Trophoblast cell (in vitro differentiated cells and primary cell): ENCODE measurements at regions not wholly inside any gene's neighbourhood (a gene's known extent, or its start where the extent isn't known, plus 50 kb on each side); places are given as distances from the start of the nearest gene placed in this dataset.

ENCODE experiments used
- DNase-seq, 2 donors: peaks; one replicate each; pipeline ENCODE4 v3.0.0-alpha.2; 2016
- H2AFZ ChIP-seq: 2 replicates; pipeline ENCODE4 v1.6.1; 2013; ENCODE audit warnings: low read length, moderate library complexity, mild to moderate bottlenecking; ENCODE audit not compliant: insufficient read depth, poor library complexity
- H2AK5ac ChIP-seq: 2 replicates; pipeline ENCODE4 v1.6.1; 2013; ENCODE audit warnings: mild to moderate bottlenecking, low read length
- H2BK120ac ChIP-seq: 2 replicates; pipeline ENCODE4 v1.6.1; 2013; ENCODE audit warnings: low read length, mild to moderate bottlenecking, moderate library complexity; ENCODE audit not compliant: insufficient read depth, poor library complexity
- H2BK12ac ChIP-seq: 2 replicates; pipeline ENCODE4 v1.6.1; 2013; ENCODE audit warnings: mild to moderate bottlenecking, low read length, moderate library complexity
- H2BK5ac ChIP-seq: 2 replicates; pipeline ENCODE4 v1.6.1; 2013; ENCODE audit warnings: low read length, low read depth, moderate library complexity, mild to moderate bottlenecking; ENCODE audit not compliant: poor library complexity
- H3K14ac ChIP-seq: 2 replicates; pipeline ENCODE4 v1.6.1; 2013; ENCODE audit warnings: mild to moderate bottlenecking, low read length
- H3K18ac ChIP-seq: 2 replicates; pipeline ENCODE4 v1.6.1; 2013; ENCODE audit warnings: mild to moderate bottlenecking, low read length
- H3K23ac ChIP-seq: 2 replicates; pipeline ENCODE4 v1.6.1; 2013; ENCODE audit warnings: low read length
- H3K27ac ChIP-seq: 2 replicates; pipeline ENCODE4 v1.5.1; 2013; ENCODE audit warnings: low read depth, mild to moderate bottlenecking, inconsistent platforms, low read length, moderate library complexity
- H3K27me3 ChIP-seq: 2 replicates; pipeline ENCODE4 v1.6.1; 2013; ENCODE audit warnings: inconsistent platforms, mild to moderate bottlenecking, low read length, moderate library complexity; ENCODE audit not compliant: insufficient read depth
- H3K36me3 ChIP-seq, 2 experiments: 1 replicate in 1 of 2; 2 replicates in 1 of 2; pipeline ENCODE4 v1.6.1; 2013; ENCODE audit warnings: low read length in 2 of 2, mild to moderate bottlenecking in 2 of 2, moderate library complexity in 1 of 2; ENCODE audit not compliant: insufficient read depth in 2 of 2, control insufficient read depth in 1 of 2
- H3K4ac ChIP-seq: 2 replicates; pipeline ENCODE4 v1.6.1; 2013; ENCODE audit warnings: low read depth, mild to moderate bottlenecking, low read length, moderate library complexity
- H3K4me1 ChIP-seq, 2 experiments: 1 replicate in 1 of 2; 2 replicates in 1 of 2; pipeline ENCODE4 v1.6.1; 2013; ENCODE audit warnings: low read length in 2 of 2, mild to moderate bottlenecking in 2 of 2, moderate library complexity in 1 of 2; ENCODE audit not compliant: insufficient read depth in 2 of 2, control insufficient read depth in 1 of 2
- H3K4me2 ChIP-seq: 2 replicates; pipeline ENCODE4 v1.6.1; 2013; ENCODE audit warnings: inconsistent platforms, mild to moderate bottlenecking, low read length, moderate library complexity
- H3K4me3 ChIP-seq: 2 replicates; pipeline ENCODE4 v1.5.1; 2013; ENCODE audit warnings: mild to moderate bottlenecking, low read depth, low read length, inconsistent platforms
- H3K79me1 ChIP-seq: one replicate; pipeline ENCODE4 v1.6.1; 2013; ENCODE audit warnings: low read length
- H3K79me2 ChIP-seq: 2 replicates; pipeline ENCODE4 v1.6.1; 2013; ENCODE audit warnings: low read length, mild to moderate bottlenecking; ENCODE audit not compliant: control insufficient read depth, insufficient read depth, poor library complexity
- H3K9ac ChIP-seq: 2 replicates; pipeline ENCODE4 v1.6.1; 2013; ENCODE audit warnings: mild to moderate bottlenecking, low read length
- H3K9me3 ChIP-seq: 2 replicates; pipeline ENCODE4 v1.6.1; 2013; ENCODE audit warnings: low read depth, mild to moderate bottlenecking, control low read depth, inconsistent platforms, low read length; ENCODE audit not compliant: insufficient read depth
- H4K12ac ChIP-seq: 2 replicates; pipeline ENCODE4 v1.6.1; 2013; ENCODE audit warnings: low read depth, mild to moderate bottlenecking, low read length, moderate library complexity
- H4K8ac ChIP-seq: 2 replicates; pipeline ENCODE4 v1.6.1; 2013; ENCODE audit warnings: low read depth, mild to moderate bottlenecking, low read length, moderate library complexity
- H4K91ac ChIP-seq: one replicate; pipeline ENCODE4 v1.6.1; 2013; ENCODE audit warnings: low read depth, mild to moderate bottlenecking, low read length, moderate library complexity
- WGBS: extraction: QIAGEN DNeasy Blood & Tissue Kit; methylation state at CpG from one replicate; pipeline ENCODE4 v1.1.7; 2013; ENCODE audit warnings: missing lambda C conversion rate; ENCODE audit not compliant: insufficient read length, insufficient coverage; ENCODE audit errors: extremely low coverage; 5-methylcytosine and 5-hydroxymethylcytosine counted together

DNA sequence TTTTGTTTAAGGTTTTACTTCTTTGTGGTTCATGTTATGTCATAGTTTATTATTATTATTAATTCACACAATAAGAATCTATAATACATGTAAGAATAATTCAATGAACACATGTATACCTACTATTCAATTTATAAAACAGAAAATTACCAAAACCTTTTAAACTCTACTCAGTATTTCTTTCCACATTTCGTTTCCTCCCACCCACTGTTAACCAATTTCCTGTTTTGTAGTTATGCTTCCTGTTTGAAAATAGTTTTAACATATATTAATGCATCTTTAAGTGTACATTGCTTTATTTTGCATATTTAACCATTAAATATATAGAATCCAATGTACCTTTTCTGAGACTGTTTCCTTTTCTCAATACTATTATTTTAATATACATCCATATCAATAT, 397.9 kb upstream of the SPTLC3 start:
- Histone ChIP-seq H2AK5ac (no peak overlapping the region), H3K27me3 (no peaks in the 10 kb centered on the region), H2BK120ac (no peak overlapping the region), H3K4me1 (no peaks in the 10 kb centered on the region), H3K23ac (no peak overlapping the region), H3K14ac (no peak overlapping the region), H3K18ac (no peak overlapping the region), H4K91ac (no peak overlapping the region), H3K9ac (no peak overlapping the region), H3K4me3 (no peak overlapping the region), H4K12ac (no peak overlapping the region), H4K8ac (no peak overlapping the region), H2AFZ (no peak overlapping the region), H2BK12ac (no peak overlapping the region), H3K36me3 (no peaks in the 10 kb centered on the region), H3K4ac (no peak overlapping the region), H3K79me1 (no peaks in the 10 kb centered on the region), H3K9me3 (no peaks in the 10 kb centered on the region), H3K4me2 (no peak overlapping the region), H2BK5ac (no peak overlapping the region), H3K27ac (no peak overlapping the region), H3K79me2 (no peaks in the 10 kb centered on the region)
- DNase-seq: no peak
- WGBS: 100% methylated on average over 1 of the region's 1 CpG

DNA sequence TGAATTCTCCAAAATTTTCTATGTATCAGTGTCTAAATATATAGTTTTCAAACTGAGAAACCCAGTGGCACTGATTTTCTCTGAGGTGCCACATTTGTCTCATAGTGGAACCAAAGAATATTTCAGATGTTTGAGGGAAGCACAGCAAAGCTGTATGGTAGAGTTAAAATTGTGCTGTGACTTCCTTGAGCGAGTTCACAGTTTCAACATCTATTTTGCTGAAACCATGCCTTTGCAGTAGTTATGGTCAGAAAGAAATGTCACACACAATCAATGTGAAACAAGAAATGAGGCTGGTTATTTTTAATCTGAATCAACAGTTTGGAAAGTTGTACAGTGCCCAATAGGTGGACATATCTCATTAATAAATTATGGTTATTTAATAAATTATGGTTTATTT, 394.0 kb upstream of the SPTLC3 start:
- no peaks in the 10 kb centered on the region for H3K79me1 ChIP-seq

DNA sequence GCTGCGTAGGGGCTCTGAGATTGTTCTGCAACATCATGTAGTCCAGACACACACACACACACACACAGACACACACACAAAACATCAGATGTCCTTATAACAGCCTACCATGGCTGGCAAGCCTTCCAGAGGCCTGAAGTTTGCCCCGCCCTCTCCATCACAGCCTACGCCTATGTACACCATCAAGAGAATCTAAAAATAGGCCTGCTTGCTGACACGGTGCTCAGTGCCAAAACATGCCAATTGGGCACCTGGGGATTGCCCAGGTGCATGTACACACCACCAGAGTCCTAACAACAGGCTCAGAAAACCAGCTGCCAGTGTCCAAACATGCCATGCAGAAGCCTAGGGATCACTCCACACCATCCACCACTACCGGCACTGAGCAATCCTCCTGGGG, 391.7 kb upstream of the SPTLC3 start:
- no peak overlapping the region for H3K14ac ChIP-seq
- no peak overlapping the region for H2BK120ac ChIP-seq
- no peak overlapping the region for H3K4me2 ChIP-seq
- no peaks in the 10 kb centered on the region for H3K27me3 ChIP-seq
- H2BK12ac ChIP-seq: no peak overlapping the region
- H2AFZ ChIP-seq: no peak overlapping the region
- no peak overlapping the region for H3K27ac ChIP-seq
- no CpG with 5 or more reads among the region's 5 CpGs for WGBS
- no peak overlapping the region for H4K12ac ChIP-seq
- H3K36me3 ChIP-seq: no peaks in the 10 kb centered on the region
- no peak overlapping the region for H2AK5ac ChIP-seq
- no peak overlapping the region for H3K4me3 ChIP-seq
- no peaks in the 10 kb centered on the region for H3K79me2 ChIP-seq
- no peak overlapping the region for H3K4ac ChIP-seq
- H3K79me1 ChIP-seq: no peaks in the 10 kb centered on the region
- no peak overlapping the region for H4K91ac ChIP-seq
- no peak for DNase-seq
- H3K4me1 ChIP-seq: no peaks in the 10 kb centered on the region
- no peak overlapping the region for H3K9ac ChIP-seq
- no peak overlapping the region for H4K8ac ChIP-seq
- no peak overlapping the region for H2BK5ac ChIP-seq
- no peak overlapping the region for H3K23ac ChIP-seq
- H3K9me3 ChIP-seq: peaks cover 5% of the 10 kb centered on the region
- no peak overlapping the region for H3K18ac ChIP-seq

More for the DNA sequence above, 394.0 kb upstream of the SPTLC3 start:
- H3K9ac ChIP-seq: no peak overlapping the region
- no peak for DNase-seq
- peaks cover 5% of the 10 kb centered on the region for H3K9me3 ChIP-seq
- no peak overlapping the region for H3K23ac ChIP-seq
- no peak overlapping the region for H3K4me2 ChIP-seq
- no peaks in the 10 kb centered on the region for H3K4me1 ChIP-seq
- H3K79me2 ChIP-seq: no peaks in the 10 kb centered on the region
- no peak overlapping the region for H2BK120ac ChIP-seq
- no peak overlapping the region for H2AFZ ChIP-seq
- no peak overlapping the region for H4K91ac ChIP-seq
- no peak overlapping the region for H3K4ac ChIP-seq
- no peaks in the 10 kb centered on the region for H3K36me3 ChIP-seq
- H3K4me3 ChIP-seq: no peak overlapping the region
- H2BK12ac ChIP-seq: no peak overlapping the region
- H3K18ac ChIP-seq: no peak overlapping the region
- H2BK5ac ChIP-seq: no peak overlapping the region
- no peak overlapping the region for H2AK5ac ChIP-seq
- no CpG with 5 or more reads among the region's 1 CpG for WGBS
- H3K27me3 ChIP-seq: no peaks in the 10 kb centered on the region
- H3K27ac ChIP-seq: no peak overlapping the region
- H4K12ac ChIP-seq: no peak overlapping the region
- no peak overlapping the region for H3K14ac ChIP-seq
- H4K8ac ChIP-seq: no peak overlapping the region

DNA sequence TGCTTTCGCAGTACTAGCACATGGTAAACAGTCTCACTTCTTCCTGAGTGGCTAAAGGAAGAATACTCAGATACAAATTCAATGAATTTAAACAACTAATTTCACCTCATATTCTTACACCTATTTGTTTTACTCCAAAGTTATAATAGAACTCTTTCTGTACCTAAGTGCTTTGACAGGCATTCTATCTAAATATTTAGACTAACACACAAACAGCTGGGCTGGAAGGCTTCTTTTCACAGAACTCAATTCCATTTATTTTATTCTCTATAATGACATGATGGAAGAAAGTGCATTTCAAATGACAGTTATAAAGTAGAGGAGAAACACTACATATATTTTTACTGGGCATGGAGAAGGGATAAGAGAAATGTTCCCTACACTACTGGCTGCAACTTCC, 384.9 kb upstream of the SPTLC3 start:
- H2BK5ac ChIP-seq: no peak overlapping the region
- no peak overlapping the region for H3K9ac ChIP-seq
- H3K27ac ChIP-seq: no peak overlapping the region
- H3K4me1 ChIP-seq: no peaks in the 10 kb centered on the region
- no peak overlapping the region for H4K12ac ChIP-seq
- no peak for DNase-seq
- H3K36me3 ChIP-seq: no peaks in the 10 kb centered on the region
- H3K9me3 ChIP-seq: no peaks in the 10 kb centered on the region
- H2AK5ac ChIP-seq: no peak overlapping the region
- H3K4me2 ChIP-seq: no peak overlapping the region
- no peak overlapping the region for H2BK120ac ChIP-seq
- no peak overlapping the region for H3K4ac ChIP-seq
- no peak overlapping the region for H2AFZ ChIP-seq
- H2BK12ac ChIP-seq: no peak overlapping the region
- no peak overlapping the region for H4K91ac ChIP-seq
- no peak overlapping the region for H3K18ac ChIP-seq
- no peak overlapping the region for H3K23ac ChIP-seq
- H3K79me1 ChIP-seq: no peaks in the 10 kb centered on the region
- no peak overlapping the region for H4K8ac ChIP-seq
- WGBS: no CpG with 5 or more reads among the region's 1 CpG
- H3K4me3 ChIP-seq: no peak overlapping the region
- no peak overlapping the region for H3K14ac ChIP-seq
- H3K79me2 ChIP-seq: no peaks in the 10 kb centered on the region
- H3K27me3 ChIP-seq: no peaks in the 10 kb centered on the region
